ENCODE measurements at regions not wholly inside any gene's neighbourhood (a gene's known extent, or its start where the extent isn't known, plus 50 kb on each side); places are given as distances from the start of the nearest gene placed in this dataset.

DNA sequence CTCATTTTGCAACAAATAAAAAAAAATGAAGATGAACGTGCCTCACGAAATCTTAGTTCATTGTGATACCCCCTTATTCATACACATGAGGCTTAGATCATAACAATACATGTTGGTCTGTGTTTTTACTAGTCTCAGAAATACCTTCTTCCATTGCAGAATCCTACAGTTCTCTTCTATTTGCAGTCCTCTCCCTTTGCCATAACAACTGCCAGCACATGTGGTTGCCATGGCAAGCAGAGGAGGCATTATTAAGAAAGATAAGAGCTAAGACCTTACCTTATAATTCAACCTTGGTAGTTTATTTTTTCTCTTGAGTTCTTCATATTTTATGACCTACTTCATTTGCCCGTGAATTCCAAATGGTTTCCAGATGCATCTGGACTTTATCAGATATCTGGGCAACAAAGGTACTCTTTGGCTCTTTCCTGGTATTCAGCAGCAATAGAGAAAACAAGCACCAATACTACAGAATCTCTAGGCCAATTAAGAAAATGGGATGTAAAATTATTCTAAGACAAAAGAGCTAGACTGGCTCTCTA lies 524.0 kb downstream of the CMPK2 start:
- TF ChIP-seq, protein P1, sequence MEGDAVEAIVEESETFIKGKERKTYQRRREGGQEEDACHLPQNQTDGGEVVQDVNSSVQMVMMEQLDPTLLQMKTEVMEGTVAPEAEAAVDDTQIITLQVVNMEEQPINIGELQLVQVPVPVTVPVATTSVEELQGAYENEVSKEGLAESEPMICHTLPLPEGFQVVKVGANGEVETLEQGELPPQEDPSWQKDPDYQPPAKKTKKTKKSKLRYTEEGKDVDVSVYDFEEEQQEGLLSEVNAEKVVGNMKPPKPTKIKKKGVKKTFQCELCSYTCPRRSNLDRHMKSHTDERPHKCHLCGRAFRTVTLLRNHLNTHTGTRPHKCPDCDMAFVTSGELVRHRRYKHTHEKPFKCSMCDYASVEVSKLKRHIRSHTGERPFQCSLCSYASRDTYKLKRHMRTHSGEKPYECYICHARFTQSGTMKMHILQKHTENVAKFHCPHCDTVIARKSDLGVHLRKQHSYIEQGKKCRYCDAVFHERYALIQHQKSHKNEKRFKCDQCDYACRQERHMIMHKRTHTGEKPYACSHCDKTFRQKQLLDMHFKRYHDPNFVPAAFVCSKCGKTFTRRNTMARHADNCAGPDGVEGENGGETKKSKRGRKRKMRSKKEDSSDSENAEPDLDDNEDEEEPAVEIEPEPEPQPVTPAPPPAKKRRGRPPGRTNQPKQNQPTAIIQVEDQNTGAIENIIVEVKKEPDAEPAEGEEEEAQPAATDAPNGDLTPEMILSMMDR (IDR thresholded peaks at IDR 0.05), result no peak
- TF ChIP-seq, protein P2, sequence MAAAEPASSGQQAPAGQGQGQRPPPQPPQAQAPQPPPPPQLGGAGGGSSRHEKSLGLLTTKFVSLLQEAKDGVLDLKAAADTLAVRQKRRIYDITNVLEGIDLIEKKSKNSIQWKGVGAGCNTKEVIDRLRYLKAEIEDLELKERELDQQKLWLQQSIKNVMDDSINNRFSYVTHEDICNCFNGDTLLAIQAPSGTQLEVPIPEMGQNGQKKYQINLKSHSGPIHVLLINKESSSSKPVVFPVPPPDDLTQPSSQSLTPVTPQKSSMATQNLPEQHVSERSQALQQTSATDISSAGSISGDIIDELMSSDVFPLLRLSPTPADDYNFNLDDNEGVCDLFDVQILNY (CRISPR knock-in tag; IDR thresholded peaks at IDR 0.05), result no peak
- TF ChIP-seq OVOL2 (CRISPR knock-in tag; IDR thresholded peaks at IDR 0.05; ENCODE audit: borderline replicate concordance) (no peak), ZNF138 (CRISPR knock-in tag; conservative IDR thresholded peaks at IDR 0.05) (no peak), ELF4 (CRISPR knock-in tag; IDR thresholded peaks at IDR 0.05; ENCODE audit: low read depth) (no peak), NR3C1 (CRISPR knock-in tag; conservative IDR thresholded peaks at IDR 0.05; ENCODE audit: low read depth) (no peak), ZNF416 (CRISPR knock-in tag; IDR thresholded peaks at IDR 0.05) (no peak), TEAD4 (CRISPR knock-in tag; IDR thresholded peaks at IDR 0.05) (no peak), ESRRA (CRISPR knock-in tag; IDR thresholded peaks at IDR 0.05; ENCODE audit: borderline replicate concordance) (no peak)
- TF ChIP-seq, protein P3, sequence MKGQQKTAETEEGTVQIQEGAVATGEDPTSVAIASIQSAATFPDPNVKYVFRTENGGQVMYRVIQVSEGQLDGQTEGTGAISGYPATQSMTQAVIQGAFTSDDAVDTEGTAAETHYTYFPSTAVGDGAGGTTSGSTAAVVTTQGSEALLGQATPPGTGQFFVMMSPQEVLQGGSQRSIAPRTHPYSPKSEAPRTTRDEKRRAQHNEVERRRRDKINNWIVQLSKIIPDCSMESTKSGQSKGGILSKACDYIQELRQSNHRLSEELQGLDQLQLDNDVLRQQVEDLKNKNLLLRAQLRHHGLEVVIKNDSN (CRISPR knock-in tag; IDR thresholded peaks at IDR 0.05), result no peak
- TF ChIP-seq, protein P4, sequence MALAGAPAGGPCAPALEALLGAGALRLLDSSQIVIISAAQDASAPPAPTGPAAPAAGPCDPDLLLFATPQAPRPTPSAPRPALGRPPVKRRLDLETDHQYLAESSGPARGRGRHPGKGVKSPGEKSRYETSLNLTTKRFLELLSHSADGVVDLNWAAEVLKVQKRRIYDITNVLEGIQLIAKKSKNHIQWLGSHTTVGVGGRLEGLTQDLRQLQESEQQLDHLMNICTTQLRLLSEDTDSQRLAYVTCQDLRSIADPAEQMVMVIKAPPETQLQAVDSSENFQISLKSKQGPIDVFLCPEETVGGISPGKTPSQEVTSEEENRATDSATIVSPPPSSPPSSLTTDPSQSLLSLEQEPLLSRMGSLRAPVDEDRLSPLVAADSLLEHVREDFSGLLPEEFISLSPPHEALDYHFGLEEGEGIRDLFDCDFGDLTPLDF (CRISPR knock-in tag; IDR thresholded peaks at IDR 0.05), result no peak
- TF ChIP-seq, protein P5, sequence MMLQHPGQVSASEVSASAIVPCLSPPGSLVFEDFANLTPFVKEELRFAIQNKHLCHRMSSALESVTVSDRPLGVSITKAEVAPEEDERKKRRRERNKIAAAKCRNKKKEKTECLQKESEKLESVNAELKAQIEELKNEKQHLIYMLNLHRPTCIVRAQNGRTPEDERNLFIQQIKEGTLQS (CRISPR knock-in tag; conservative IDR thresholded peaks at IDR 0.05), result no peak

All from WTC11 (cell line).